SJSA1 (cell line): ENCODE measurements at regions not wholly inside any gene's neighbourhood (a gene's known extent, or its start where the extent isn't known, plus 50 kb on each side); places are given as distances from the start of the nearest gene placed in this dataset.
"Not testable (repeated sequence)": the region's sequence is repeated elsewhere in the genome, so short reads cannot be mapped to it uniquely, and the experiment has no call there.

Experiments used
- DNase-seq, 2 experiments: peaks; one replicate each; pipeline ENCODE4 v3.0.0-alpha.2; 2015 to 2020; ENCODE audit warnings: low spot score in 2 of 2, low read depth in 1 of 2
- H3K27ac ChIP-seq: fragments of 250-450 bp; sonication (Bioruptor Pico); 2 replicates; pipeline ENCODE4 v1.5.1; 2020; ENCODE audit warnings: mild to moderate bottlenecking, moderate library complexity
- H3K27me3 ChIP-seq: fragments of 250-450 bp; sonication (Bioruptor Pico); replicated peaks from 2 replicates; pipeline ENCODE4 v1.5.1; 2020; ENCODE audit warnings: mild to moderate bottlenecking, moderate library complexity
- H3K36me3 ChIP-seq: fragments of 250-450 bp; sonication (Bioruptor Pico); 2 replicates; pipeline ENCODE4 v1.5.1; 2020; ENCODE audit warnings: mild to moderate bottlenecking
- H3K4me1 ChIP-seq: fragments of 250-450 bp; sonication (Bioruptor Pico); replicated peaks from 2 replicates; pipeline ENCODE4 v1.6.1; 2021; ENCODE audit warnings: mild to moderate bottlenecking
- H3K4me3 ChIP-seq: fragments of 250-450 bp; sonication (Bioruptor Pico); 2 replicates; pipeline ENCODE4 v1.5.1; 2020; ENCODE audit warnings: mild to moderate bottlenecking
- H3K9me3 ChIP-seq: fragments of 250-450 bp; sonication (Bioruptor Pico); replicated peaks from 2 replicates; pipeline ENCODE4 v1.5.1; 2020; ENCODE audit warnings: mild to moderate bottlenecking

DNA sequence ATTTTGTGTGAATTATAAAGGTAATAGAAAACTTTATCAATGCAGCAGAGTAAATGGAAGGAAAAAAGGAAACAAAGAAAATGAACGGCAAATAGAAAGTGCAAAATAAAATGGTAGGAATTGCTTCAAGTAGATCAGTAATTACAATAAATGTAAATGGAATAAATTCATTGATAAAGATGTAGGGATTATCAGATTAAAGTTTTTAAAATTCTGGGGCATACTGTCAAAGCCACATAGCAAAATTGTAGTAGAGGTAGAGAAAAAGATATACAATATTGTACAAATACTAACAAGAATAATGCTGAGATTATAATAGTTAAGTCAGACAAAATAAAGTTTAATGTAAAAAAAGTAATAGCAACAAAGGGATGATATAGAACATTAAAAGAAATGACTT, 94.7 kb downstream of the SMIM20 start:
- no peak for DNase-seq
- no peaks in the 10 kb centered on the region for H3K4me1 ChIP-seq
- H3K4me3 ChIP-seq: no peak overlapping the region
- H3K36me3 ChIP-seq: no peaks in the 10 kb centered on the region
- no peaks in the 10 kb centered on the region for H3K27me3 ChIP-seq
- H3K9me3 ChIP-seq: no peaks in the 10 kb centered on the region
- H3K27ac ChIP-seq: no peak overlapping the region

DNA sequence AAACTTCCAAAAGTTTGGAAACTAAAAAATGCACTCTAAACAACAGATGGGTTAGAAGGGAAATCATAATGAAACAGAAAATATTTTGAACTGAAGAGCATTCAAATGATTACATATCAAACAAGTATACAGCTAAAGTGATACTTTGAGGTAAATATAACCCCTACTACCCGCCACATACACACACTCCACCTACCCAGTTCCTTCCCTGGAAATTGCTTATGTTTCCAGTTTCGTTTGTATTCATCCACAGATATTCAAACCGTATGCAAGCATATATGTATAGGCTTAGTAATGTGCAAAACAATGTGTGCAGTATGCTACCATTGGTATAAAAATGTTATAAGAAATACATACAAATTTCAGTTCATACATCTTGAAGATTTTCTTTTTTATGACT, 95.5 kb downstream of the SMIM20 start:
- no peak for DNase-seq
- Histone ChIP-seq H3K4me1 (no peaks in the 10 kb centered on the region), H3K4me3 (no peak overlapping the region), H3K36me3 (no peaks in the 10 kb centered on the region), H3K9me3 (no peaks in the 10 kb centered on the region), H3K27ac (no peak overlapping the region), H3K27me3 (no peaks in the 10 kb centered on the region)

DNA sequence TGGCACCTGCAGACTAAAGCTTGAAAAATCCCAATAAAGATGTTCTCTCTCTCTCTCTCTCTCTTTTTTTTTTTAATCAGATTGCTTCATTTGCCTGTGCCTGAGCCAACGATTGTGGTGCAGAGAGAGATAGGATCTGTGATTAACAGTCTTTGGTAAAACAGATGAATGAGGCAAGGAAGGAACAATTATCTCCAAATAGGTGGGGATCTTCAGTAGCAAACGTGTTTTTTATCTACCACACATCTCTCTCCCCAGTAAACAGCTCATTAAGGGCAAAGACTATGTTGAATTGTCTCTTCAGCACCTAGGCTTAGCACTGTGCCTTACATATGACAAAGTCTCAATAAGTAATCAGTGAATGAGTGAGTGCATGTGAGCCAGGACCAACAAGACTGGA, 96.3 kb downstream of the SMIM20 start:
- Histone ChIP-seq H3K4me3 (no peak overlapping the region), H3K27me3 (no peaks in the 10 kb centered on the region), H3K9me3 (no peaks in the 10 kb centered on the region), H3K36me3 (no peaks in the 10 kb centered on the region), H3K4me1 (no peaks in the 10 kb centered on the region), H3K27ac (no peak overlapping the region)
- DNase-seq: no peak

DNA sequence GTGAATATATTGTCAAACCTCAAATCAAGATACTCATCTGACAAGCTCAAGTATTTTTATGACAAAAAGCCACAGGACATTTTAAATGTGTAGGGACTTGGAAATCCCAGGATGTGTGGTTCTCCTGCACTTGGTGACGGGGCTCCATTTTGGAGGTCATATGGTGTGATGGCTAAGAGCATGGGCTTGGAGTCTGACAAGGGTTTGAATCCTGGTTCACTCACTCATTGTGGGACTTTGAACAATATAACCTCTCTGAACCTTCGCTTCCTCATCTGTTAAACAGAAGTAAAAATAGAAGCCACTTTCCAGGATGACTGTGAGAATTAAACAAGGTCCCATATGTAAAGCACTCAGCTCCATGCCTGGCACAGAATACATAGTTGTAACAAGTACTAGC, 99.6 kb downstream of the SMIM20 start:
- DNase-seq: no peak
- no peaks in the 10 kb centered on the region for H3K9me3 ChIP-seq
- no peaks in the 10 kb centered on the region for H3K36me3 ChIP-seq
- H3K4me3 ChIP-seq: no peak overlapping the region
- H3K27me3 ChIP-seq: no peaks in the 10 kb centered on the region
- H3K4me1 ChIP-seq: no peaks in the 10 kb centered on the region
- H3K27ac ChIP-seq: no peak overlapping the region

DNA sequence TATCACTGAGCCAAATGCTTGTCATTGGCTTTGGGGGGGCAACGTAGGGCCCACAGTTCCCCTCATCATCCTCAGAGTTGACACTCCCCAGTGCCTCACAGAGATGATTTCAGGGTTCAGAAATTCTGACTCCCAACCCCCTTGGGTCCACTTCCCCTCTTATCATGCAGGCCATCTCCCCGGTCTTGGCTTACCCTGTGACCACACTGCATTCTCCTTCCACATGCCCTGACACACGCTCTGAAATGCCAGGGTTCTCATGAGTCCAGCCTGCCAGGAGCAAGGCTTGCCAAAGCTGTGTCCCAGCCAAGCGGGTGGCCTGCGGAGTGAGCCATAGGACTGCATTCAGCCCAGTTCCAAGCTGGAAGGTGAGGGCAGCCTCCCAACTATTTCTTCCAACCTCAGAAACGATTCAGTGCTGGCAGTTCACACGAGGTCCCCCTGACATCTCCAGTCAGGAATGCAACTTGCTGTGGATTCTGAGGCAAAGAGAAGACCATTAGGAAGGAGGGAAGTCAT, 101.2 kb downstream of the SMIM20 start:
- no peaks in the 10 kb centered on the region for H3K9me3 ChIP-seq
- DNase-seq: no peak
- no peak overlapping the region for H3K4me3 ChIP-seq
- H3K27me3 ChIP-seq: no peaks in the 10 kb centered on the region
- no peaks in the 10 kb centered on the region for H3K4me1 ChIP-seq
- no peak overlapping the region for H3K27ac ChIP-seq
- no peaks in the 10 kb centered on the region for H3K36me3 ChIP-seq

DNA sequence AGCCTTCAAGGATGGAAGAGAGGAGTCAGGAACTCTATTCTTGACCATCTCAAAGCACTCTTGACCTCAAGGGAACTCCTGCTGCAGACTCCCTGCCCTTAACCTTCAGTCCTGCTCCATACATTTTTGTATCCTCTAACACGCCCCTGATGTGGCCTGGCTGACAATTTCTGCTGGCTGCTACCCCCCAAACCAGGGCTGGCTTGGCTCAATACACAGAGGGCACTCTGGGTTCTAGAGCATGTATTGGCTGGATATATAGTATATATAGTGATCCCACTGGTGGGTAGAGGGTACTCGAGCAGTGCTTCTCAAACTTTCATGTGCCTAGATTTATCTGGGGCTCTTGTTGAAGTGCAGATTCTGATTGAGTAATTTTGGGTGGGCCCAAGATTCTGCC, 101.9 kb downstream of the SMIM20 start:
- Histone ChIP-seq H3K4me3 (no peak overlapping the region), H3K36me3 (no peaks in the 10 kb centered on the region), H3K4me1 (peaks cover 5% of the 10 kb centered on the region), H3K27ac (no peak overlapping the region), H3K27me3 (no peaks in the 10 kb centered on the region), H3K9me3 (no peaks in the 10 kb centered on the region)
- DNase-seq: no peak

DNA sequence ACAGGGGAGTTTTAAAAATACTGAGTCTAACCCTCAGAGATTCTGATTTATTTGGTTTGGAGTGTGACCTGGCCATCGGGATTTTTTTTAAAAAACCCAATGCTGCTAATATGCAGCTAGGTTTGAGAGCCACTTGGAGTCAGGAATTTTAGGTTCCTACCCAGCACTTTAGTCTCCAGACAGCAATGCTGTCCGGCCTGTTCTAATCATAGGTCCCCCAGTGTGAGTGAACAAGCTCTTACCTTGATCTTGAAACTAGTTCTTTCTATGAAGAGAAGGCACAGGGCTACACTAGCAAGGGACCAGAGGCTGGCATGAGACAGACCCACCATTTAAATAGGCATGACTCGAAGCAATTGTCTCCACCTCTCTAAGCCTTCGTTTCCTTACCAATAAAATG, 103.5 kb downstream of the SMIM20 start:
- Histone ChIP-seq H3K9me3 (no peaks in the 10 kb centered on the region), H3K4me1 (peaks cover 18% of the 10 kb centered on the region), H3K27me3 (no peaks in the 10 kb centered on the region), H3K4me3 (no peak overlapping the region), H3K36me3 (no peaks in the 10 kb centered on the region), H3K27ac (no peak overlapping the region)
- no peak for DNase-seq

DNA sequence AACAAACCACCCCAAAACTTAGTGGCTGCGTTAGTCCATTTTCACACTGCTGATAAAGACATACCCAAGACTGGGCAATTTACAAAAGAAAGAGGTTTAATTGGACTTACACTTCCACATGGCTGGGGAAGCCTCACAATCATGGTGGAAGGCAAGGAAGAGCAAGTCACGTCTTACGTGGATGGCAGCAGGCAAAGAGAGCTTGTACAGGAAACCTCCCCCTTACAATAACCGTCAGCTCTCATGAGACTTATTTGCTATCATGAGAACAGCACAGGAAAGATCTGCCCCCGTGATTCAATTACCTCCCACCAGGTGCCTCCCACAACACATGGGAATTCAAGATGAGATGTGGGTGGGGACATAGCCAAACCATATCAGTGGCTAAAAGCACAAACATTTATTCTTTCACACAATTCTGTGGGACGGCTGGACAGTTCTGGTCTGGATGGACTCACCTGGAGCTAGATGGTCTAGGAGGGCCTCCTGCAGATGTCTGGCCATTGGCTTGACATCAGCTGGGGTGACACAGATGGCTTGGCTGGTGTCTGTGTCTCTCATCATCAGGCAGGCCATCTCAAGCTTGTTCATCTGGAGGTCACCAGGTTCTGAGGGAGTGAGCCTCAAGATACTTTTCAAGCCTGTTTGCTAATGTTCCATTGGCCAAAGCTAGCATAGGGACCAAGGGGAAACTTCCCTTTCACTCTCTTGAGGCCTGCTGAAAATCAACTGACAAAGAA, 104.1 kb downstream of the SMIM20 start:
- H3K36me3 ChIP-seq, H3K27ac ChIP-seq, H3K9me3 ChIP-seq, H3K4me3 ChIP-seq, H3K27me3 ChIP-seq, DNase-seq: not testable (repeated sequence)
- peaks cover 24% of the 10 kb centered on the region for H3K4me1 ChIP-seq

DNA sequence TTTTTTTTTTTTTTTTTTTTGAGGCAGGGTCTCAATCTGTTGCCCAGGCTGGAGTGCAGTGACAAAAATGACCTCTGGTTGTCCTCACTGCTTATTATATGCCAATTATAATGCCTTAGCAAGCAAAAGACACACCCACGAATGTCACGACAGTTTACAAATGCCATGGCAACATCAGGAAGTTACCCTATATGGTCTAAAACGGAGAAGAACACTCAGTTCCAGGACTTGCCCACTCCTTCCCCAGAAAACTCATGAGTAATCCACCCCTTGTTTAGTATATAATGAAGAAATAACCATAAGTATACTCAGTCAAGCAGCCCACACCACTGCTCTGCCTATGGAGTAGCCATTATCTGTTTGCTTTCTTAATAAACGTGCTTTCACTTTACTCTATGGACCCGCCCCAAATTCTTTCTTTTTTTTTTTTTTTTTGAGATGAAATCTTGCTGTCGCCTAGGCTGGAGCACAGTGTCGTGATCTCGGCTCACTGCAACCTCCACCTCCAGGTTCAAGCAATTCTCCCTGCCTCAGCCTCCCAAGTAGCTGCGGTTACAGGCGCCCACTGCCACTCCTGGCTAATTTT, 106.2 kb downstream of the SMIM20 start:
- peaks cover 27% of the 10 kb centered on the region for H3K4me1 ChIP-seq
- H3K9me3 ChIP-seq: no peaks in the 10 kb centered on the region
- no peak overlapping the region for H3K4me3 ChIP-seq
- H3K27ac ChIP-seq: no peak overlapping the region
- no peaks in the 10 kb centered on the region for H3K36me3 ChIP-seq
- no peak for DNase-seq
- no peaks in the 10 kb centered on the region for H3K27me3 ChIP-seq

DNA sequence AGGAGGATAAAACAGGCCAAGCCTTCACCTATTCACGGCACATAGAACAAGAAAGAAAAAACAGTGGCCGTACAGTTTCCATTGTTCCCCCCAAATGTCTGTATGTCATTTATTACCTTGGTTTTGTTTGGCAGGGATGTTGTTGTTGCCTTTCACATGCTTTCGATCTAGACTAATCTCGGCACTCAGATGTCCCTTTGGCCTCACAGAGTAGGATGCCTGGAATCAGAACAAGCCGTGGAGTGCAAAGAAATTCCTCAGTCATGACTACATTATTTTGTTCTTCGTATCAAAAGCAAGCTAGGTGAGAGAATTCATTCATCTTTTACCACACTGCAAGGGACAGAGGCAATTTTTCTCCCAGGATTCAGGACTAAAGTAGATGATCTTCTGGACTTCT, 106.9 kb downstream of the SMIM20 start:
- Histone ChIP-seq H3K4me3 (no peak overlapping the region), H3K27ac (no peak overlapping the region), H3K4me1 (peaks cover 27% of the 10 kb centered on the region), H3K27me3 (no peaks in the 10 kb centered on the region), H3K9me3 (no peaks in the 10 kb centered on the region), H3K36me3 (no peaks in the 10 kb centered on the region)
- peak in 1 of 2 experiments; percentile 38 for DNase-seq

DNA sequence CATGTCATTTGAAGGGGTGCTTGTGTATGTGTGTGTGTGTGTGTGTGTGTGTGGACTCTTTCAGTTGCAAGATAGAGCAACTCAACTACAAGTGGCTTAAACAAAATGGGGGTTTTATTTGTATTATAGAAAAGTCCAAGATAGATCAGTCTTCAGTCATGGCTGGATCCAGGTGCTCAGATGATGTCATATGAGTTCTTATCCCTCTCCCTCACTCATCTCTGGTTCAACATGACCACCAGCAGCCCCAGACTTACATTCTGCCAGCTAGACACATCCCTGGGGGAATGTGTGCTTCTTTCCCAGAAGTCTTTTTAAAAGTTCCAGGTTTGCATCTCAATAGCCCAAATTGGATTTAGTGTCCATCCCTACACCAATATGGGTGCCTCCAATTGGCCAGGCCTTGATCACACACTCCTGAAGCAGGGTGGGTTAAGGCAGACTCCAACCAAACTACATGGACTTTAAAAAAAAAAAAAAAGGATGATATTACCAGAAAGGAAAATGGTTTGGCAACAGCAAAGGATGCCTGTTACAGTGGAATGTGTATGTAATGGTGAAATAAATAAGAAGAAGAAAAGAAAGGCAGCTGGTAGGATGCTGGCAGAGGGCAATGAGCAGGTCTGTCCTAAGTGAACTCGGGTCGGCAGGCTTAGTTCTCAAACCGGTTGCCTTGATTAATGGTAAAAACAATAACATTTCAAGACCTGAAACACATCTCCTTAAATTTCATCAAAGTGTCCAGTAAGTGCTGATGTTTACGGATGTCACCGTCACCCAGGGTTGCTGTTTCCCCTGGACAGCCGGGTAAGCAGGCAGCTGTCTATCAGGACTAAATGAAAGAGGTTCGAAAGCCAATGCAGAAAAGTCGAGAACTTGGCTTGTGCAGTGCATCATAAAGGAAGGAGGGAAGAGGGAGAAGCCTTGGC, 107.7 kb downstream of the SMIM20 start:
- no peak for DNase-seq
- Histone ChIP-seq H3K27ac (no peak overlapping the region), H3K27me3 (no peaks in the 10 kb centered on the region), H3K36me3 (no peaks in the 10 kb centered on the region), H3K4me3 (no peak overlapping the region), H3K9me3 (no peaks in the 10 kb centered on the region), H3K4me1 (peaks cover 27% of the 10 kb centered on the region)

DNA sequence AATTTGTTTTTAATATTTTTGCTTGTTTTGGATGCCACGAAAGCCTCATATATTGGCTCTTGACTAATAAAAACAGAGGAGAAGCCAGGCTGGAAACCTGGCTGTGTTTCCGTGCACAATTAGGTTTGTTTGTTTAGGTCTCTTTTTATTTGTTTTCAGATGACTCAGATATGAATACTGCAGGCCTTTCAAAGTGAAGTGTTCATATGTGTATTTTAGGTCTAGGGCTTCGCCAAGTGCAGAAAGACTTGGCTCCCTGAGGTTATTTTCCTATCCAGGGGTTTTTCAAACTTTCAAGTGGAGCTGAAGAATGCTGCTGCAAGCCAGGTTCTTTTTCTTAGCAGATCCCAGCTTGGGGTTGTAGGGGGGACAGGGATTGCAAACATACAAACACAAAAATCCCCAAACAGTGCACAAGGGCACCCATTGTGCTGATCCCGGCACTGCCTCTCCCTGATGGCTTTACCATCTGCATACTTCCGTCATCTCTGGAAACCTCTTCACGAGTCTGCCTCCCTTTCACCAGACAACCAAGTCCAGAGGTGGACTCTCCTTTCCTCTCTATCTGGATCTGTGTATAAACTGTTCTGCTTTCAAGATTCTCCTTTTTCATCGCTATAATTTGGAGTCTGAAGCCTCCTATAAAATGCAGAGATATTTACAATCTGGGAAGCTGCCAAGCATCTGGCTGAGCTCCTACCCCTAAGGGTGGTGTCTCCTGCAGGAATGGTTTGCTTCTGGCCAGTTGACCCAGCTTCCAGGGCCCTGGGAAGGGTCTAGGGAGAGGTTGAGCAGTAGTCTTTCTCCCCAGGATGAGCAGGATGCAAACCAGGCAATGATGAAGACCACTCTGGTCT, 108.6 kb downstream of the SMIM20 start:
- H3K4me1 ChIP-seq: peaks cover 27% of the 10 kb centered on the region
- no peak overlapping the region for H3K4me3 ChIP-seq

DNA sequence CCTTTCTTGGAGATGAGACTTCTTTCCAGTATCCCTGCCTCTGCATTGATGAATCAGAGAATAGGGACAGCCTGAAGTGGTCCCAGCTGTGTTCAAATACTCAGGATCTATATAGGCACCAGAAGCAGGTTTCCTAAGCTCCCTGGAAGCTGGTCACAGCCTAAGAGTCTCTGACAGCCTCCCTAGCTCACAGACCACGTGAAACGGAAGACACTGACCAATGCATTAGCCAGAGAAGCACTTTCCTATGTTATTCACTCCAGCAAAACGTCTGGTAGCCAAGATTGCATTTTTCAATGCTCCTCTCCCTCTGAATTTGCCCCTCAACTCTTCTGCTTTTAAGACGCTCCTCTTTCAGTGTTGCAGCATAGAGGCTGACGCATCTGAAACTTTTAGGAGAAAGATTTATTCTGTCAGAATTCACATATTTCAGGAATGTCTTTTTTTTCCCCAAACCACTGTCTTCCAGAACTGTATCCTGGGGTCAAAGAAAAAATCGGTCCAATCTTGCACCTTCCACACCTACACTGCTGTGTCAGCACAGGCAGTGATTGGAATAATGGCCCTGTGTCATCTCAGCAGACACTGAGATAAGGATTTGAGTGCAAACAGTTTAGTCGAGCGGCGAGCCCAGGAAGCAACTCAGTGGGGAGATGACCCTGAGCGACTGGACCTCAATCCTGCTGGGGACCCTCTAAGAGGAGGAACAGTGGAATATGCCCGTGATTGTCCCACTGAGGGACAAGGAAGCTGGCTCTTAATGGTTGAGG, 109.4 kb downstream of the SMIM20 start:
- Histone ChIP-seq H3K27ac (no peak overlapping the region), H3K4me1 (peaks cover 27% of the 10 kb centered on the region)
- DNase-seq: no peak

More for the DNA sequence above, 108.6 kb downstream of the SMIM20 start:
- Histone ChIP-seq H3K36me3 (no peaks in the 10 kb centered on the region), H3K27ac (no peak overlapping the region), H3K27me3 (no peaks in the 10 kb centered on the region), H3K9me3 (no peaks in the 10 kb centered on the region)
- peak; percentile 38 to 81 for DNase-seq

More for the DNA sequence above, 109.4 kb downstream of the SMIM20 start:
- no peaks in the 10 kb centered on the region for H3K9me3 ChIP-seq
- no peak overlapping the region for H3K4me3 ChIP-seq
- no peaks in the 10 kb centered on the region for H3K36me3 ChIP-seq
- no peaks in the 10 kb centered on the region for H3K27me3 ChIP-seq
